Ishikawa (cell line): ENCODE measurements at regions not wholly inside any gene's neighbourhood (a gene's known extent, or its start where the extent isn't known, plus 50 kb on each side); places are given as distances from the start of the nearest gene placed in this dataset.

Experiments
- CEBPB ChIP-seq: IDR thresholded peaks from 2 replicates; pipeline ENCODE4 v1.6.1; 2012
- CREB1 ChIP-seq: IDR thresholded peaks from 2 replicates; pipeline ENCODE4 v1.6.1; 2012; ENCODE audit warnings: low read depth
- EGR1 ChIP-seq: IDR thresholded peaks from 2 replicates; pipeline ENCODE4 v1.6.1; 2012
- EP300 ChIP-seq: IDR thresholded peaks from 2 replicates; pipeline ENCODE4 v1.6.1; 2012; ENCODE audit warnings: borderline replicate concordance
- FOXM1 ChIP-seq: IDR thresholded peaks from 2 replicates; pipeline ENCODE4 v1.6.1; 2012; ENCODE audit warnings: low read depth, borderline replicate concordance
- MAX ChIP-seq: IDR thresholded peaks from 2 replicates; pipeline ENCODE4 v1.6.1; 2012
- NFIC ChIP-seq: IDR thresholded peaks from 2 replicates; pipeline ENCODE4 v1.6.1; 2012
- RAD21 ChIP-seq: IDR thresholded peaks from 2 replicates; pipeline ENCODE4 v1.6.1; 2012; ENCODE audit warnings: low read depth
- REST ChIP-seq: IDR thresholded peaks from 2 replicates; pipeline ENCODE4 v1.6.1; 2012; ENCODE audit warnings: low read depth, mild to moderate bottlenecking
- TAF1 ChIP-seq: IDR thresholded peaks from 2 replicates; pipeline ENCODE4 v1.6.1; 2012; ENCODE audit warnings: low read depth, mild to moderate bottlenecking
- TCF12 ChIP-seq: IDR thresholded peaks from 2 replicates; pipeline ENCODE4 v1.6.1; 2012; ENCODE audit warnings: low read depth
- TEAD4 ChIP-seq: IDR thresholded peaks from 2 replicates; pipeline ENCODE4 v1.6.1; 2012
- YY1 ChIP-seq: IDR thresholded peaks from 2 replicates; pipeline ENCODE4 v1.6.1; 2012; ENCODE audit warnings: low read depth
- ZBTB7A ChIP-seq: IDR thresholded peaks from 2 replicates; pipeline ENCODE4 v1.6.1; 2012; ENCODE audit warnings: low read depth
- TF ChIP-seq, protein P1 (sequence below): IDR thresholded peaks from 2 replicates; pipeline ENCODE4 v1.6.1; 2012

DNA sequence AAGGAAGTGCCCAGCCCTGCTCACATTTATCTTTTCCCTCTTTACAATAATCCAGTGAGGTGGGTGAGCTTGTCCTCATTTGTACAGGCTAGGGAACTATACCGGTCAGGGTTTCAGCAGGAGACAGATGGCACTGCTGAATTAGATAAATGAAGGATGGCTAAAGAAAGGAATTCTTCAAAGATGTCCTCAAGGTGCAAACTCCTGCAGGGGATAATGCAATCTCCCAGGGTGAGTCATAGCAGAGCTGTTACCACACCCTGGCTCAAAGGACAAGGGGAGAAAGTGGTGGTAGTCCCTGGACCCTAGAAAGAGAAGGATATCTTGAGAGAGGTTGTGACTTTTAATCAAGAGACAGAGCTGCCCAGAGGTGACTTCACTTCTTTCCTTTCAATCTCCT is 66.7 kb downstream of the RFPL4B start:
- TF ChIP-seq NFIC (no peak), EP300 (no peak), YY1 (no peak), EGR1 (no peak), TEAD4 (no peak), MAX (no peak), FOXM1 (no peak), TAF1 (no peak), REST (no peak), CEBPB (no peak), ZBTB7A (no peak), RAD21 (no peak), TCF12 (no peak), CREB1 (no peak)
- TF ChIP-seq, protein P1, sequence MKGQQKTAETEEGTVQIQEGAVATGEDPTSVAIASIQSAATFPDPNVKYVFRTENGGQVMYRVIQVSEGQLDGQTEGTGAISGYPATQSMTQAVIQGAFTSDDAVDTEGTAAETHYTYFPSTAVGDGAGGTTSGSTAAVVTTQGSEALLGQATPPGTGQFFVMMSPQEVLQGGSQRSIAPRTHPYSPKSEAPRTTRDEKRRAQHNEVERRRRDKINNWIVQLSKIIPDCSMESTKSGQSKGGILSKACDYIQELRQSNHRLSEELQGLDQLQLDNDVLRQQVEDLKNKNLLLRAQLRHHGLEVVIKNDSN: no peak

DNA sequence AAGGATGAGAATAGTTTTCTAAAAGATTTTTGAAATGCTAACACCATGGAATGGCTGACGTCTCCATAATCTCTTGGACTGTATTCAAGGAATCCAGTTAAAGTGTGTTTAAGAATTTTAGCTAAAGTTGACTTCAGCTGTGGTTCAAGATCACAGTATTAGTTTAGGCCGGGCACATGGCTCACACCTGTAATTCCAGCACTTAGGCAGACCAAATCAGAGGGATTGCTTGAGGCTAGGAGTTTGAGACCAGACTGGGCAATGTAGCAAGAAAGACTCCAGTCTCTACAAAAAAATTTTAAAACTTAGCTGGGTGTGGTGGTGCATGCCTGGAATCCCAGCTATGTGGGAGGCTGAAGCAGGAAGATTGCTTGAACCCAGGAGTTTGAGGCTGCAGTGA is 68.2 kb downstream of the RFPL4B start:
- TF ChIP-seq MAX: no peak
- no peak for TF ChIP-seq TAF1
- TF ChIP-seq NFIC: no peak
- no peak for TF ChIP-seq TEAD4
- no peak for TF ChIP-seq CREB1
- TF ChIP-seq, protein P1: no peak
- no peak for TF ChIP-seq ZBTB7A
- TF ChIP-seq TCF12: no peak
- TF ChIP-seq RAD21: no peak
- TF ChIP-seq REST: no peak
- no peak for TF ChIP-seq YY1
- no peak for TF ChIP-seq EGR1
- no peak for TF ChIP-seq FOXM1
- TF ChIP-seq EP300: no peak
- TF ChIP-seq CEBPB: no peak

GRCh38 chr6:112416866-112417265 is 69.7 kb downstream of the RFPL4B start:
- no peak for TF ChIP-seq NFIC
- no peak for TF ChIP-seq ZBTB7A
- no peak for TF ChIP-seq TCF12
- TF ChIP-seq RAD21: no peak
- no peak for TF ChIP-seq TAF1
- TF ChIP-seq CREB1: no peak
- no peak for TF ChIP-seq EP300
- no peak for TF ChIP-seq FOXM1
- TF ChIP-seq CEBPB: no peak
- TF ChIP-seq, protein P1: no peak
- no peak for TF ChIP-seq EGR1
- no peak for TF ChIP-seq MAX
- no peak for TF ChIP-seq YY1

- TF ChIP-seq NFIC: no peak
- TF ChIP-seq, protein P1: no peak
- no peak for TF ChIP-seq EP300
- TF ChIP-seq YY1: no peak
- TF ChIP-seq TCF12: no peak
- no peak for TF ChIP-seq TAF1
- no peak for TF ChIP-seq TEAD4
- TF ChIP-seq REST: no peak
- no peak for TF ChIP-seq CREB1
- no peak for TF ChIP-seq ZBTB7A
- no peak for TF ChIP-seq FOXM1
- no peak for TF ChIP-seq EGR1
- TF ChIP-seq CEBPB: no peak
- TF ChIP-seq MAX: no peak
- TF ChIP-seq RAD21: no peak
Observed at GRCh38 chr6:112427499-112427898, 80.4 kb downstream of the RFPL4B start.
